ENCODE measurements at regions not wholly inside any gene's neighbourhood (a gene's known extent, or its start where the extent isn't known, plus 50 kb on each side); places are given as distances from the start of the nearest gene placed in this dataset.
"Not testable (repeated sequence)": the region's sequence is repeated elsewhere in the genome, so short reads cannot be mapped to it uniquely, and the experiment has no call there.

- TF ChIP-seq, protein P1, sequence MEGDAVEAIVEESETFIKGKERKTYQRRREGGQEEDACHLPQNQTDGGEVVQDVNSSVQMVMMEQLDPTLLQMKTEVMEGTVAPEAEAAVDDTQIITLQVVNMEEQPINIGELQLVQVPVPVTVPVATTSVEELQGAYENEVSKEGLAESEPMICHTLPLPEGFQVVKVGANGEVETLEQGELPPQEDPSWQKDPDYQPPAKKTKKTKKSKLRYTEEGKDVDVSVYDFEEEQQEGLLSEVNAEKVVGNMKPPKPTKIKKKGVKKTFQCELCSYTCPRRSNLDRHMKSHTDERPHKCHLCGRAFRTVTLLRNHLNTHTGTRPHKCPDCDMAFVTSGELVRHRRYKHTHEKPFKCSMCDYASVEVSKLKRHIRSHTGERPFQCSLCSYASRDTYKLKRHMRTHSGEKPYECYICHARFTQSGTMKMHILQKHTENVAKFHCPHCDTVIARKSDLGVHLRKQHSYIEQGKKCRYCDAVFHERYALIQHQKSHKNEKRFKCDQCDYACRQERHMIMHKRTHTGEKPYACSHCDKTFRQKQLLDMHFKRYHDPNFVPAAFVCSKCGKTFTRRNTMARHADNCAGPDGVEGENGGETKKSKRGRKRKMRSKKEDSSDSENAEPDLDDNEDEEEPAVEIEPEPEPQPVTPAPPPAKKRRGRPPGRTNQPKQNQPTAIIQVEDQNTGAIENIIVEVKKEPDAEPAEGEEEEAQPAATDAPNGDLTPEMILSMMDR (IDR thresholded peaks at IDR 0.05): not testable (repeated sequence)
- not testable (repeated sequence) for TF ChIP-seq POLR2A, EP300 (IDR thresholded peaks at IDR 0.05)
Observed at GRCh38 chr5:53172073-53172472, 62.5 kb upstream of the MOCS2 start.
